ENCODE measurements at regions not wholly inside any gene's neighbourhood (a gene's known extent, or its start where the extent isn't known, plus 50 kb on each side); places are given as distances from the start of the nearest gene placed in this dataset.

DNA sequence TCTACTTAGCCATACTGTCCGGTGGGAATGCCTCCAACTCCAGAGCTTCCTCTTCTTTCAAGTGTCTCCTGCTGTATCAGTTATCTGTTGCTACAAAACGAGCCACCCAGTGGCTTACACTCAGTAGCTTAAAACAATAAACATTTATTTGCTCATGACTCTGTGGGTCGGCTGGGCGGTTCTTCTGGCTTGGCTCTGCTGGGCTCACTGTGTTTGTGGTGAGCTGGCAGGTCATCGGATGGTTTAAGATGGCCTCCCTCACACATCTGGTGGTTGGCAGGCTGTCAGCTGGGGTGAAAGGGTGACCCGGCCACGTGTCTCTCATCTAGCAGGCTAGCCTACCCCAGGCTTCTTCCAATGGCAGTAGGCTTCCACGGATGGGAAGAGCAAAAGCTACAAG lies 122.4 kb upstream of the SLC1A4 start:
- H2AFZ ChIP-seq (ENCODE audit: low read length) = no peak overlapping the region
- H3K4me2 ChIP-seq (ENCODE audit: extremely low read depth, insufficient read depth, low read length) = peak overlapping the region; percentile 85
- no peaks in the 10 kb centered on the region for H3K79me2 ChIP-seq (ENCODE audit: control insufficient read depth, insufficient read depth, low read length)
- DNase-seq (ENCODE audit: low read depth in 2 of 2) = peak; percentile 94 to 98
- peaks cover 13% of the 10 kb centered on the region for H3K4me1 ChIP-seq (ENCODE audit: control insufficient read depth, extremely low read depth, insufficient read depth, low read length)
- H3K27ac ChIP-seq (ENCODE audit: insufficient read depth, low read length) = peak overlapping the region; percentile 33
- H3K9me3 ChIP-seq (ENCODE audit: control insufficient read depth, insufficient read depth, low read depth, low read length) = no peaks in the 10 kb centered on the region
- no peaks in the 10 kb centered on the region for H4K20me1 ChIP-seq (ENCODE audit: control insufficient read depth, extremely low read depth, insufficient read depth, low read length)
- H3K36me3 ChIP-seq (ENCODE audit: control insufficient read depth, insufficient read depth, low read length) = no peaks in the 10 kb centered on the region
- H3K27me3 ChIP-seq (ENCODE audit: control insufficient read depth, insufficient read depth, low read length) = peaks cover 29% of the 10 kb centered on the region
- H3K4me3 ChIP-seq (replicated peaks in 1 of 4; ENCODE audit: control extremely low read depth in 1 of 4, insufficient read depth in 1 of 4, low read depth in 3 of 4, low read length in 4 of 4) = peak overlapping the region in 1 of 4 experiments; percentile 5
- TF ChIP-seq, protein P1, sequence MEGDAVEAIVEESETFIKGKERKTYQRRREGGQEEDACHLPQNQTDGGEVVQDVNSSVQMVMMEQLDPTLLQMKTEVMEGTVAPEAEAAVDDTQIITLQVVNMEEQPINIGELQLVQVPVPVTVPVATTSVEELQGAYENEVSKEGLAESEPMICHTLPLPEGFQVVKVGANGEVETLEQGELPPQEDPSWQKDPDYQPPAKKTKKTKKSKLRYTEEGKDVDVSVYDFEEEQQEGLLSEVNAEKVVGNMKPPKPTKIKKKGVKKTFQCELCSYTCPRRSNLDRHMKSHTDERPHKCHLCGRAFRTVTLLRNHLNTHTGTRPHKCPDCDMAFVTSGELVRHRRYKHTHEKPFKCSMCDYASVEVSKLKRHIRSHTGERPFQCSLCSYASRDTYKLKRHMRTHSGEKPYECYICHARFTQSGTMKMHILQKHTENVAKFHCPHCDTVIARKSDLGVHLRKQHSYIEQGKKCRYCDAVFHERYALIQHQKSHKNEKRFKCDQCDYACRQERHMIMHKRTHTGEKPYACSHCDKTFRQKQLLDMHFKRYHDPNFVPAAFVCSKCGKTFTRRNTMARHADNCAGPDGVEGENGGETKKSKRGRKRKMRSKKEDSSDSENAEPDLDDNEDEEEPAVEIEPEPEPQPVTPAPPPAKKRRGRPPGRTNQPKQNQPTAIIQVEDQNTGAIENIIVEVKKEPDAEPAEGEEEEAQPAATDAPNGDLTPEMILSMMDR (conservative IDR thresholded peaks at IDR 0.05 in 1 of 2, IDR thresholded peaks at IDR 0.05 in 1 of 2; ENCODE audit: low read depth in 1 of 2, low read length in 2 of 2) = peak in 1 of 2 donors; percentile 12
- no peak for TF ChIP-seq EZH2 (IDR thresholded peaks at IDR 0.05; ENCODE audit: low read length, missing control alignments)
- no peak overlapping the region for H3K9ac ChIP-seq (ENCODE audit: insufficient read depth, low read length)

DNA sequence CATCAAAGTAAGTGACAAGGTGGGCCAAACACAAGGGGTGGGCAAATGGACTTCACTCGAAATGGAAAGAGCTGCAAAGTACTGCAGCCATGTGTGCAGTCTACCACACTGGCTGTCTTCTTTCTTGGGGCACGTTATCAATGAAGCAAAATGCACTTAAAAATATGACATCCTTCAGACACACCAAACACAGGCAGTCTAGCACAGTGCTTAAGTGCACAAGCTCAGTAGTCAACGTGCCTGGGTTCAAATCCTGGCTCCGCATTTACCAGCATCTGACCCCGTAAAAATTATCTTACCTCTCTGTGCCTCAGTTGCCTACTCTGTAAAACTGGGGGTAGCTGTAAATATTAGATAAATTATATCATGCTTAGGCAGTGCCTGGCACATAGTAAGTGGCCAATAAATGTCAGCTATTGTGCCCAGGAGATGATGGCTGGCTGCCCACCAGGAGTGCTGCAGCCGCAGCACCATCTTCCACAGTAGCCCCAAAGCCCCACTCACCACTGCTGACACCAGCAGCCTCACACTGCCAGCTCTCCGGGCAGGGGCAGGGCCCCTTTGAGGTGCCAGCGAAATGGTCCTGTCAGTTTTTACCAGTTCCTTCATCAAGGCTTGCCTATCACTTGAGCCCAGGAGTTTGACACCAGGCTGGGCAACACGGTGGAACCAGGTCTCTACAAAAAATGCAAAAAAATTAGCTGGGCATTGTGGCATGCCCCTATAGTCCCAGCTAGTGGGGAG lies 121.8 kb upstream of the SLC1A4 start:
- H4K20me1 ChIP-seq (ENCODE audit: control insufficient read depth, extremely low read depth, insufficient read depth, low read length) = no peaks in the 10 kb centered on the region
- no peak overlapping the region for H2AFZ ChIP-seq (ENCODE audit: low read length)
- peaks cover 29% of the 10 kb centered on the region for H3K27me3 ChIP-seq (ENCODE audit: control insufficient read depth, insufficient read depth, low read length)
- TF ChIP-seq, protein P1 (conservative IDR thresholded peaks at IDR 0.05 in 1 of 2, IDR thresholded peaks at IDR 0.05 in 1 of 2; ENCODE audit: low read depth in 1 of 2, low read length in 2 of 2) = no peak
- TF ChIP-seq EZH2 (IDR thresholded peaks at IDR 0.05; ENCODE audit: low read length, missing control alignments) = no peak
- DNase-seq (ENCODE audit: low read depth in 2 of 2) = no peak
- no peaks in the 10 kb centered on the region for H3K36me3 ChIP-seq (ENCODE audit: control insufficient read depth, insufficient read depth, low read length)
- no peaks in the 10 kb centered on the region for H3K9me3 ChIP-seq (ENCODE audit: control insufficient read depth, insufficient read depth, low read depth, low read length)
- H3K4me2 ChIP-seq (ENCODE audit: extremely low read depth, insufficient read depth, low read length) = peak overlapping the region; percentile 61
- peaks cover 13% of the 10 kb centered on the region for H3K4me1 ChIP-seq (ENCODE audit: control insufficient read depth, extremely low read depth, insufficient read depth, low read length)
- H3K79me2 ChIP-seq (ENCODE audit: control insufficient read depth, insufficient read depth, low read length) = no peaks in the 10 kb centered on the region
- H3K9ac ChIP-seq (ENCODE audit: insufficient read depth, low read length) = no peak overlapping the region
- no peak overlapping the region for H3K4me3 ChIP-seq (replicated peaks in 1 of 4; ENCODE audit: control extremely low read depth in 1 of 4, insufficient read depth in 1 of 4, low read depth in 3 of 4, low read length in 4 of 4)
- H3K27ac ChIP-seq (ENCODE audit: insufficient read depth, low read length) = no peak overlapping the region

DNA sequence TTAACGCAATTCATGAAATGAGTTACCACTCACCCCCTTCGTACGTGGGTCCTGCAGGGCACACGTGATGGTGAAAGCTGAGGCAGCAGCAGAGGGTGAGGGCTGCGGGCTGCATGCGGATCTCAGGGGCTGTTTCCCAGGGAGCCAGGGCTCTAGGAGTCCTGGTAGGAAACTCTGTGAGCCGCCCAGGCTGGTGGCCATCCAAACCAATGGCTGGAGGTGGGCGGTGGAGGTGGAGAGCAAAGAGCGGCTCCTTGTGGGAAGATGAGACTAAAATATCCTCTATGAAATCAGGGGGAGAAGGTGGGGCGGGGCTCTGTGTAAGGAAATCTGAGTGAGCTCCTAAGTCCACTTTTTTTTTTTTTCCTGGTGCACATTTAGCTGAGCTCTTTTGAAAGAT lies 120.1 kb upstream of the SLC1A4 start:
- Histone ChIP-seq H2AFZ (ENCODE audit: low read length) (no peak overlapping the region), H4K20me1 (ENCODE audit: control insufficient read depth, extremely low read depth, insufficient read depth, low read length) (no peaks in the 10 kb centered on the region), H3K36me3 (ENCODE audit: control insufficient read depth, insufficient read depth, low read length) (no peaks in the 10 kb centered on the region), H3K4me3 (replicated peaks in 1 of 4; ENCODE audit: control extremely low read depth in 1 of 4, insufficient read depth in 1 of 4, low read depth in 3 of 4, low read length in 4 of 4) (no peak overlapping the region), H3K79me2 (ENCODE audit: control insufficient read depth, insufficient read depth, low read length) (no peaks in the 10 kb centered on the region), H3K4me1 (ENCODE audit: control insufficient read depth, extremely low read depth, insufficient read depth, low read length) (peaks cover 13% of the 10 kb centered on the region), H3K9ac (ENCODE audit: insufficient read depth, low read length) (no peak overlapping the region), H3K27ac (ENCODE audit: insufficient read depth, low read length) (no peak overlapping the region), H3K4me2 (ENCODE audit: extremely low read depth, insufficient read depth, low read length) (no peak overlapping the region), H3K27me3 (ENCODE audit: control insufficient read depth, insufficient read depth, low read length) (peaks cover 31% of the 10 kb centered on the region), H3K9me3 (ENCODE audit: control insufficient read depth, insufficient read depth, low read depth, low read length) (no peaks in the 10 kb centered on the region)
- no peak for DNase-seq (ENCODE audit: low read depth in 2 of 2)
- TF ChIP-seq EZH2 (IDR thresholded peaks at IDR 0.05; ENCODE audit: low read length, missing control alignments) = no peak
- TF ChIP-seq, protein P1 (conservative IDR thresholded peaks at IDR 0.05 in 1 of 2, IDR thresholded peaks at IDR 0.05 in 1 of 2; ENCODE audit: low read depth in 1 of 2, low read length in 2 of 2) = no peak

All from fibroblast of lung (primary cell).